GM03348 (cell line): ENCODE measurements at regions not wholly inside any gene's neighbourhood (a gene's known extent, or its start where the extent isn't known, plus 50 kb on each side); places are given as distances from the start of the nearest gene placed in this dataset.

ENCODE experiments used
- DNase-seq: peaks from one replicate; pipeline ENCODE4 v3.0.0; 2012; ENCODE audit warnings: low spot score

GRCh38 chr12:93177208-93178153 is 200.2 kb upstream of the NUDT4 start:
- DNase-seq, result no peak

GRCh38 chr12:93178154-93178878 is 199.4 kb upstream of the NUDT4 start:
- DNase-seq, result no peak

GRCh38 chr12:93179792-93180191 is 197.9 kb upstream of the NUDT4 start:
- no peak for DNase-seq

- DNase-seq, result no peak
These were observed 197.2 kb upstream of the NUDT4 start for GRCh38 chr12:93180566-93180965.

- DNase-seq, result no peak
These were observed 196.2 kb upstream of the NUDT4 start for GRCh38 chr12:93181409-93181965.

- DNase-seq, result peak; percentile 43
These were observed 193.6 kb upstream of the NUDT4 start for GRCh38 chr12:93183940-93184671.

- no peak for DNase-seq
These were observed 192.9 kb upstream of the NUDT4 start for GRCh38 chr12:93184672-93185368.

GRCh38 chr12:93185369-93185741 is 192.4 kb upstream of the NUDT4 start:
- DNase-seq, result no peak

- peak; percentile 24 for DNase-seq
These were observed 191.6 kb upstream of the NUDT4 start for GRCh38 chr12:93186131-93186530.

- no peak for DNase-seq
These were observed 191.1 kb upstream of the NUDT4 start for GRCh38 chr12:93186621-93187020.

GRCh38 chr12:93191423-93191822 is 186.3 kb upstream of the NUDT4 start:
- peak; percentile 14 for DNase-seq

- peak; percentile 27 for DNase-seq
These were observed 185.8 kb upstream of the NUDT4 start for GRCh38 chr12:93191956-93192355.

GRCh38 chr12:93192878-93193277 is 184.8 kb upstream of the NUDT4 start:
- no peak for DNase-seq

GRCh38 chr12:93195511-93195910 is 182.2 kb upstream of the NUDT4 start:
- DNase-seq, result no peak

GRCh38 chr12:93197067-93197593 is 180.6 kb upstream of the NUDT4 start:
- DNase-seq, result peak; percentile 52

GRCh38 chr12:93198086-93198485 is 179.6 kb upstream of the NUDT4 start:
- peak; percentile 64 for DNase-seq

- no peak for DNase-seq
These were observed 177.9 kb upstream of the NUDT4 start for GRCh38 chr12:93199831-93200236.

- no peak for DNase-seq
These were observed 177.3 kb upstream of the NUDT4 start for GRCh38 chr12:93200291-93200917.

- DNase-seq, result no peak
These were observed 175.7 kb upstream of the NUDT4 start for GRCh38 chr12:93201990-93202389.

GRCh38 chr12:93202688-93203087 is 175.0 kb upstream of the NUDT4 start:
- no peak for DNase-seq

- no peak for DNase-seq
These were observed 174.4 kb upstream of the NUDT4 start for GRCh38 chr12:93203361-93203760.
